ENCODE measurements at regions not wholly inside any gene's neighbourhood (a gene's known extent, or its start where the extent isn't known, plus 50 kb on each side); places are given as distances from the start of the nearest gene placed in this dataset.

DNA sequence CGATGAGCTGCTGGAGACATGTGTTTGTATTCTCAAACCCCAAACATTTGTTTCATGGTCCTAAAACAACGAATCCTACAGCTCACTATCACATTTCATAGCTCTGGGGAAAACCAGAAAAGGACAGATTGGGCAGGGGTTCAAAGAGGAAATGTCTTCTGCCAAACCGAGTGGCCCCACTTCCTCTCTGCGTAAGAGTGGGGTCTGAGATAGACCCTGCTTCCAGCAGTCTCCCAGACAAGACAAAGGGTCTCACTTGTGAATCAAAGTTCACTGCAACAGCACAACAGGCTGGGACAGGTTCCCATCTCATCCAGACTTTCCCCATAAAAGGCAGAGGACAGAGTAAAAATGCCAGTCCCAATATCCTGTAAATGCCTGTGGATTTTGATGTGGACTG lies 276.2 kb upstream of the SLC24A2 start:
- Histone ChIP-seq H2AK5ac (ENCODE audit: low read depth, low read length) (no peak overlapping the region), H3K79me1 (ENCODE audit: low read depth, low read length) (no peaks in the 10 kb centered on the region), H3K14ac (ENCODE audit: low read length) (no peak overlapping the region), H4K91ac (ENCODE audit: low read depth, low read length, poor library complexity) (no peak overlapping the region), H3K9ac (ENCODE audit: low read depth, low read length, poor library complexity) (no peak overlapping the region), H3K4ac (ENCODE audit: low read length) (no peak overlapping the region), H3K36me3 (replicated peaks in 1 of 2; ENCODE audit: control insufficient read depth in 2 of 2, insufficient read depth in 2 of 2, low read length in 2 of 2) (no peaks in the 10 kb centered on the region), H2AFZ (ENCODE audit: low read length) (peak overlapping the region; percentile 43), H3K27ac (replicated peaks; ENCODE audit: low read length) (no peak overlapping the region), H3K27me3 (ENCODE audit: control insufficient read depth in 3 of 3, insufficient read depth in 3 of 3, low read depth in 1 of 3, low read length in 3 of 3) (no peaks in the 10 kb centered on the region), H3K4me1 (ENCODE audit: control insufficient read depth in 2 of 2, insufficient read depth in 1 of 2, low read depth in 1 of 2, low read length in 2 of 2) (peaks cover 2 to 7% of the 10 kb centered on the region in 2 donors), H2BK120ac (ENCODE audit: low read depth, low read length) (no peak overlapping the region), H2BK5ac (ENCODE audit: low read length) (no peak overlapping the region), H2BK12ac (ENCODE audit: low read length) (no peak overlapping the region), H4K8ac (ENCODE audit: low read depth, low read length) (no peak overlapping the region), H3K9me3 (replicated peaks in 1 of 2; ENCODE audit: control insufficient read depth in 2 of 2, insufficient read depth in 1 of 2, low read depth in 1 of 2, low read length in 2 of 2) (no peaks in the 10 kb centered on the region), H3K23ac (ENCODE audit: low read depth, low read length, poor library complexity) (no peak overlapping the region), H3K18ac (ENCODE audit: low read length) (no peak overlapping the region), H3K4me2 (ENCODE audit: insufficient read depth, low read length, poor library complexity, severe bottlenecking) (no peak overlapping the region), H2BK15ac (ENCODE audit: low read length) (no peak overlapping the region), H3K4me3 (ENCODE audit: low read length in 2 of 2) (no peak overlapping the region)
- no peak for DNase-seq (ENCODE audit: low spot score)
- no CpG with 5 or more reads among the region's 4 CpGs for WGBS, 2 donors (ENCODE audit: extremely low coverage in 2 of 2, insufficient read length in 2 of 2, insufficient replicate concordance in 1 of 2)

- no peak overlapping the region for H4K8ac ChIP-seq (ENCODE audit: low read depth, low read length)
- H3K4me3 ChIP-seq (ENCODE audit: low read length in 2 of 2), result no peak overlapping the region
- no peak overlapping the region for H2BK120ac ChIP-seq (ENCODE audit: low read depth, low read length)
- no peaks in the 10 kb centered on the region for H3K9me3 ChIP-seq (replicated peaks in 1 of 2; ENCODE audit: control insufficient read depth in 2 of 2, insufficient read depth in 1 of 2, low read depth in 1 of 2, low read length in 2 of 2)
- DNase-seq (ENCODE audit: low spot score), result no peak
- no peak overlapping the region for H2BK15ac ChIP-seq (ENCODE audit: low read length)
- H3K23ac ChIP-seq (ENCODE audit: low read depth, low read length, poor library complexity), result no peak overlapping the region
- no peak overlapping the region for H2AFZ ChIP-seq (ENCODE audit: low read length)
- H3K27ac ChIP-seq (replicated peaks; ENCODE audit: low read length), result no peak overlapping the region
- no peak overlapping the region for H3K14ac ChIP-seq (ENCODE audit: low read length)
- no CpG with 5 or more reads among the region's 1 CpG for WGBS, 2 donors (ENCODE audit: extremely low coverage in 2 of 2, insufficient read length in 2 of 2, insufficient replicate concordance in 1 of 2)
- no peak overlapping the region for H3K9ac ChIP-seq (ENCODE audit: low read depth, low read length, poor library complexity)
- H3K4ac ChIP-seq (ENCODE audit: low read length), result no peak overlapping the region
- no peak overlapping the region for H3K18ac ChIP-seq (ENCODE audit: low read length)
- H3K36me3 ChIP-seq (replicated peaks in 1 of 2; ENCODE audit: control insufficient read depth in 2 of 2, insufficient read depth in 2 of 2, low read length in 2 of 2), result no peaks in the 10 kb centered on the region
- H4K91ac ChIP-seq (ENCODE audit: low read depth, low read length, poor library complexity), result no peak overlapping the region
- no peak overlapping the region for H2BK5ac ChIP-seq (ENCODE audit: low read length)
- H2BK12ac ChIP-seq (ENCODE audit: low read length), result no peak overlapping the region
- H3K4me2 ChIP-seq (ENCODE audit: insufficient read depth, low read length, poor library complexity, severe bottlenecking), result no peak overlapping the region
- no peak overlapping the region for H2AK5ac ChIP-seq (ENCODE audit: low read depth, low read length)
- H3K4me1 ChIP-seq (ENCODE audit: control insufficient read depth in 2 of 2, insufficient read depth in 1 of 2, low read depth in 1 of 2, low read length in 2 of 2), result no peaks in the 10 kb centered on the region
- H3K27me3 ChIP-seq (ENCODE audit: control insufficient read depth in 3 of 3, insufficient read depth in 3 of 3, low read depth in 1 of 3, low read length in 3 of 3), result no peaks in the 10 kb centered on the region
- H3K79me1 ChIP-seq (ENCODE audit: low read depth, low read length), result no peaks in the 10 kb centered on the region
These were observed 265.9 kb upstream of the SLC24A2 start for GRCh38 chr9:20054734-20055133.

DNA sequence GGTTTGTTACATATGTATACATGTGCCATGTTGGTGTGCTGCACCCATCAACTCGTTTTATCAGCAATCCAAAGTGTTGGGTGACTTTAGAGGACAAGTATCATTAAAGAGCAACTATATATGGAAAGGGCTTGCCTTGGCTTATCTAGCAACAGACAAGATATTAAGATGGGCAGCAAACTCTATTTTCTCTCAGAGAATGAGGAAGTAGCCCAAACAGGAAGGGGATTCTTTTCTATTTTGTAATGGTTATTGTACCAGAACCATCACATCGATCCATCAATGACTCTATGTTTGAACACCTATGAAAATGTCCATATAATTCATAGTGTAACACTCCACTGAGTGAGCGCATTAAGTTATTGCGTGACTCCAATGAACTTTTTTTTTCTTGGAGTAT lies 260.1 kb upstream of the SLC24A2 start:
- DNase-seq (ENCODE audit: low spot score), result no peak
- Histone ChIP-seq H3K4me3 (ENCODE audit: low read length in 2 of 2) (no peak overlapping the region), H3K4me2 (ENCODE audit: insufficient read depth, low read length, poor library complexity, severe bottlenecking) (no peak overlapping the region), H3K36me3 (replicated peaks in 1 of 2; ENCODE audit: control insufficient read depth in 2 of 2, insufficient read depth in 2 of 2, low read length in 2 of 2) (no peaks in the 10 kb centered on the region), H3K27me3 (ENCODE audit: control insufficient read depth in 3 of 3, insufficient read depth in 3 of 3, low read depth in 1 of 3, low read length in 3 of 3) (no peaks in the 10 kb centered on the region), H2BK5ac (ENCODE audit: low read length) (no peak overlapping the region), H3K4ac (ENCODE audit: low read length) (no peak overlapping the region), H4K91ac (ENCODE audit: low read depth, low read length, poor library complexity) (no peak overlapping the region), H2AFZ (ENCODE audit: low read length) (no peak overlapping the region), H2AK5ac (ENCODE audit: low read depth, low read length) (no peak overlapping the region), H3K9ac (ENCODE audit: low read depth, low read length, poor library complexity) (no peak overlapping the region), H3K79me1 (ENCODE audit: low read depth, low read length) (no peaks in the 10 kb centered on the region), H3K4me1 (ENCODE audit: control insufficient read depth in 2 of 2, insufficient read depth in 1 of 2, low read depth in 1 of 2, low read length in 2 of 2) (no peaks in the 10 kb centered on the region), H3K27ac (replicated peaks; ENCODE audit: low read length) (no peak overlapping the region), H2BK12ac (ENCODE audit: low read length) (no peak overlapping the region), H2BK15ac (ENCODE audit: low read length) (no peak overlapping the region), H4K8ac (ENCODE audit: low read depth, low read length) (no peak overlapping the region), H3K14ac (ENCODE audit: low read length) (no peak overlapping the region), H3K18ac (ENCODE audit: low read length) (no peak overlapping the region), H3K23ac (ENCODE audit: low read depth, low read length, poor library complexity) (no peak overlapping the region), H2BK120ac (ENCODE audit: low read depth, low read length) (no peak overlapping the region), H3K9me3 (replicated peaks in 1 of 2; ENCODE audit: control insufficient read depth in 2 of 2, insufficient read depth in 1 of 2, low read depth in 1 of 2, low read length in 2 of 2) (no peaks in the 10 kb centered on the region)
- no CpG with 5 or more reads among the region's 4 CpGs for WGBS, 2 donors (ENCODE audit: extremely low coverage in 2 of 2, insufficient read length in 2 of 2, insufficient replicate concordance in 1 of 2)

DNA sequence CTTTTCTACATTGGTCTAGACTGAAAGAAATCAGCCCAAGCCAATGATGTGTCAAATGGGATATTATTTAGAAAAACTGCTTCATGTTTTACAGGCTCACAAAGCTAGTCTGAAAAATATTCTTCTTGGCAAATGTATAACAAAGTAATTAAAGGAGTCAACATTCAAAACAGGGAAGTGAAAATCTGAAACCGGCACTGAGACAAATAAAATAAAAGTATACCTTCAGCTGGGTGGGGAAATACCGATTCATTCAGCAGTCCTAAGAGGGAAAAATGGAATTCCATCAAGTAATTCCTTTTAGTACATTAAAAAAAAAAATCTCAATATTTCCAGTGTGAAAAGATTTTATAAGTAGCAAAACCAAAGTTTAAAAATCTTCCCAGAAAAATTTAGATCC lies 259.6 kb upstream of the SLC24A2 start:
- H3K9me3 ChIP-seq (replicated peaks in 1 of 2; ENCODE audit: control insufficient read depth in 2 of 2, insufficient read depth in 1 of 2, low read depth in 1 of 2, low read length in 2 of 2), result no peaks in the 10 kb centered on the region

More for the DNA sequence above, 259.6 kb upstream of the SLC24A2 start:
- Histone ChIP-seq H3K79me1 (ENCODE audit: low read depth, low read length) (no peaks in the 10 kb centered on the region), H3K27ac (replicated peaks; ENCODE audit: low read length) (no peak overlapping the region), H3K4me2 (ENCODE audit: insufficient read depth, low read length, poor library complexity, severe bottlenecking) (no peak overlapping the region), H3K18ac (ENCODE audit: low read length) (no peak overlapping the region), H2BK12ac (ENCODE audit: low read length) (no peak overlapping the region), H2AFZ (ENCODE audit: low read length) (no peak overlapping the region), H2BK5ac (ENCODE audit: low read length) (no peak overlapping the region), H3K4me3 (ENCODE audit: low read length in 2 of 2) (no peak overlapping the region), H3K27me3 (ENCODE audit: control insufficient read depth in 3 of 3, insufficient read depth in 3 of 3, low read depth in 1 of 3, low read length in 3 of 3) (no peaks in the 10 kb centered on the region), H3K4me1 (ENCODE audit: control insufficient read depth in 2 of 2, insufficient read depth in 1 of 2, low read depth in 1 of 2, low read length in 2 of 2) (no peaks in the 10 kb centered on the region), H3K23ac (ENCODE audit: low read depth, low read length, poor library complexity) (no peak overlapping the region), H4K91ac (ENCODE audit: low read depth, low read length, poor library complexity) (no peak overlapping the region), H4K8ac (ENCODE audit: low read depth, low read length) (no peak overlapping the region), H3K4ac (ENCODE audit: low read length) (no peak overlapping the region), H3K36me3 (replicated peaks in 1 of 2; ENCODE audit: control insufficient read depth in 2 of 2, insufficient read depth in 2 of 2, low read length in 2 of 2) (no peaks in the 10 kb centered on the region), H3K9ac (ENCODE audit: low read depth, low read length, poor library complexity) (no peak overlapping the region), H3K14ac (ENCODE audit: low read length) (no peak overlapping the region), H2BK15ac (ENCODE audit: low read length) (no peak overlapping the region), H2BK120ac (ENCODE audit: low read depth, low read length) (no peak overlapping the region), H2AK5ac (ENCODE audit: low read depth, low read length) (no peak overlapping the region)
- WGBS, 2 donors (ENCODE audit: extremely low coverage in 2 of 2, insufficient read length in 2 of 2, insufficient replicate concordance in 1 of 2), result no CpG with 5 or more reads among the region's 2 CpGs
- no peak for DNase-seq (ENCODE audit: low spot score)

All from neuronal stem cell (in vitro differentiated cells).